GM13976 (cell line): ENCODE measurements at regions not wholly inside any gene's neighbourhood (a gene's known extent, or its start where the extent isn't known, plus 50 kb on each side); places are given as distances from the start of the nearest gene placed in this dataset.
A peak's percentile ranks its signal among the peaks of the same experiment; 100 is the strongest.

Experiments
- DNase-seq: peaks from one replicate; pipeline ENCODE4 v3.0.0; 2012; ENCODE audit warnings: low spot score
- CTCF ChIP-seq: IDR thresholded peaks from 2 replicates; pipeline ENCODE4 v1.5.1; 2012; ENCODE audit warnings: borderline replicate concordance, mild to moderate bottlenecking; ENCODE audit not compliant: insufficient read depth; ENCODE audit errors: extremely low read depth, missing control alignments, control extremely low read depth
- in situ Hi-C: fragments of 300-500 bp; cut with MboI; formaldehyde crosslinking; loops from one replicate; pipeline ENCODE4 v1.12.0; 2022; ENCODE audit warnings: low sequenced_read_pairs, mixed read lengths, inconsistent platforms; ENCODE audit not compliant: unreplicated experiment

GRCh38 chr4:147118528-147118927 lies 172.9 kb upstream of the TTC29 start:
- in situ Hi-C loops: no loop called here
- no peak for TF ChIP-seq CTCF

GRCh38 chr4:147122685-147123084 lies 177.0 kb upstream of the TTC29 start:
- in situ Hi-C loops: no loop called here
- DNase-seq: no peak
- no peak for TF ChIP-seq CTCF

More at GRCh38 chr4:147118528-147118927, 172.9 kb upstream of the TTC29 start:
- peak; percentile 23 for DNase-seq

GRCh38 chr4:147123146-147123545 lies 177.5 kb upstream of the TTC29 start:
- in situ Hi-C loops: no loop called here
- no peak for DNase-seq
- no peak for TF ChIP-seq CTCF

GRCh38 chr4:147128787-147129186 lies 183.1 kb upstream of the TTC29 start:
- in situ Hi-C loops: no loop called here
- TF ChIP-seq CTCF: no peak
- DNase-seq: no peak

- TF ChIP-seq CTCF: no peak
- in situ Hi-C loops: no loop called here
- DNase-seq: no peak
Measured at GRCh38 chr4:147129687-147130086, 184.0 kb upstream of the TTC29 start.

- no peak for DNase-seq
- in situ Hi-C loops: no loop called here
- TF ChIP-seq CTCF: no peak
Measured at GRCh38 chr4:147134536-147135210, 189.0 kb upstream of the TTC29 start.
